H1 (cell line): ENCODE measurements at regions not wholly inside any gene's neighbourhood (a gene's known extent, or its start where the extent isn't known, plus 50 kb on each side); places are given as distances from the start of the nearest gene placed in this dataset.

ENCODE experiments used
- CTCF ChIA-PET: fragments of 300-600 bp; sonication (Branson Sonifier 250); formaldehyde crosslinking; loops from one replicate; lab custom pipeline; 2021; ENCODE audit not compliant: partially characterized antibody; lab: Charles Lee
- POLR2A ChIA-PET: fragments of 300-600 bp; sonication (Branson Sonifier 250); formaldehyde crosslinking; loops from one replicate; lab custom pipeline; 2021; ENCODE audit warnings: inconsistent platforms; ENCODE audit not compliant: partially characterized antibody; lab: Charles Lee
- DNase-seq, 2 experiments: peaks; one replicate each; pipeline versions ENCODE4 v3.0.0 to v3.0.0-alpha.2; 2010 to 2022; ENCODE audit warnings: low spot score in 2 of 2, low read depth in 1 of 2, mixed read lengths in 1 of 2
- FAIRE-seq: peaks from 2 replicates; lab custom pipeline; 2011; peaks lifted over from hg19 to GRCh38; lab: Jason Lieb, UNC
- H2AFZ ChIP-seq: 2 replicates; pipeline ENCODE4 v1.8.1; 2012; ENCODE audit warnings: low read length, inconsistent platforms
- H2AK5ac ChIP-seq: 2 replicates; pipeline ENCODE4 v1.6.1; 2013; ENCODE audit warnings: low read depth, low read length
- H2BK120ac ChIP-seq: replicated peaks from 2 replicates; pipeline ENCODE3; 2013; ENCODE audit warnings: low read depth, low read length, inconsistent platforms
- H2BK12ac ChIP-seq: 2 replicates; pipeline ENCODE4 v1.6.1; 2013; ENCODE audit warnings: low read depth, low read length
- H2BK15ac ChIP-seq: 2 replicates; pipeline ENCODE4 v1.6.1; 2013; ENCODE audit warnings: low read length
- H2BK20ac ChIP-seq: 2 replicates; pipeline ENCODE4 v1.6.1; 2013; ENCODE audit warnings: low read length
- H2BK5ac ChIP-seq: 2 replicates; pipeline ENCODE4 v1.6.1; 2013; ENCODE audit warnings: low read depth, low read length
- H3K14ac ChIP-seq: 2 replicates; pipeline ENCODE4 v1.6.1; 2013; ENCODE audit warnings: inconsistent platforms; ENCODE audit not compliant: insufficient read length
- H3K18ac ChIP-seq: 2 replicates; pipeline ENCODE4 v1.6.1; 2013; ENCODE audit warnings: low read length; ENCODE audit errors: extremely low read depth
- H3K23ac ChIP-seq: 2 replicates; pipeline ENCODE4 v1.6.1; 2013; ENCODE audit warnings: inconsistent platforms; ENCODE audit not compliant: insufficient read length
- H3K23me2 ChIP-seq: 2 replicates; pipeline ENCODE4 v1.6.1; 2013; ENCODE audit warnings: low read depth, low read length
- H3K27ac ChIP-seq: 2 replicates; pipeline ENCODE4 v1.6.1; 2011; ENCODE audit warnings: low read depth, low read length, inconsistent platforms
- H3K27me3 ChIP-seq, 4 experiments: replicated peaks in 1 of 4; 1 replicate in 1 of 4; 2 replicates in 3 of 4; pipeline versions ENCODE4 v1.6.1 to v1.8.1; 2011 to 2013; ENCODE audit warnings: low read length in 3 of 4, mild to moderate bottlenecking in 3 of 4, inconsistent platforms in 2 of 4, mixed read lengths in 2 of 4, moderate library complexity in 1 of 4; ENCODE audit not compliant: control insufficient read depth in 3 of 4, insufficient read depth in 3 of 4; ENCODE audit errors: extremely low read depth in 1 of 4
- H3K36me3 ChIP-seq, 4 experiments: 2 replicates each; pipeline versions ENCODE4 v1.6.1 to v1.8.1; 2011 to 2013; ENCODE audit warnings: mild to moderate bottlenecking in 4 of 4, low read length in 3 of 4, moderate library complexity in 2 of 4, control low read depth in 1 of 4, inconsistent platforms in 1 of 4; ENCODE audit not compliant: insufficient read depth in 4 of 4, control insufficient read depth in 2 of 4
- H3K4ac ChIP-seq: replicated peaks from 2 replicates; pipeline ENCODE3; 2013; ENCODE audit warnings: low read length, low read depth, mixed read lengths, inconsistent platforms; ENCODE audit not compliant: insufficient read length
- H3K4me1 ChIP-seq, 4 experiments: replicated peaks in 1 of 4; 1 replicate in 1 of 4; 2 replicates in 3 of 4; pipeline versions ENCODE4 v1.6.1 to v1.8.1; 2011 to 2013; ENCODE audit warnings: low read length in 3 of 4, inconsistent platforms in 2 of 4, mixed read lengths in 1 of 4; ENCODE audit not compliant: insufficient read depth in 4 of 4, control insufficient read depth in 3 of 4
- H3K4me2 ChIP-seq, 2 experiments: 2 replicates each; pipeline versions ENCODE4 v1.6.1 to v1.8.1; 2011 to 2013; ENCODE audit warnings: low read depth in 2 of 2, low read length in 2 of 2, control low read depth in 1 of 2, inconsistent platforms in 1 of 2, mild to moderate bottlenecking in 1 of 2; ENCODE audit not compliant: insufficient read depth in 1 of 2
- H3K4me3 ChIP-seq, 4 experiments: fragments of 200-600, 300-600 bp in 1 of 4; sonication (generic), shearing (Covaris generic), sonication (Bioruptor Twin) in 1 of 4; 2 replicates each; pipeline versions ENCODE4 v1.5.1 to v1.8.1; 2011 to 2016; ENCODE audit warnings: low read length in 4 of 4, low read depth in 3 of 4, control low read depth in 2 of 4, inconsistent platforms in 2 of 4, mild to moderate bottlenecking in 2 of 4, mixed read lengths in 1 of 4, moderate library complexity in 1 of 4; ENCODE audit not compliant: insufficient read depth in 2 of 4; ENCODE audit errors: extremely low read depth in 1 of 4
- H3K56ac ChIP-seq: replicated peaks from 2 replicates; pipeline ENCODE3; 2013; ENCODE audit warnings: low read depth, mild to moderate bottlenecking, mixed read lengths, low read length, inconsistent platforms; ENCODE audit not compliant: insufficient read length
- H3K79me1 ChIP-seq: 2 replicates; pipeline ENCODE4 v1.6.1; 2013; ENCODE audit warnings: low read depth, low read length, control low read depth
- H3K79me2 ChIP-seq, 2 experiments: 2 replicates each; pipeline versions ENCODE4 v1.6.1 to v1.8.1; 2012 to 2013; ENCODE audit warnings: low read length in 2 of 2, mild to moderate bottlenecking in 2 of 2, inconsistent platforms in 1 of 2; ENCODE audit not compliant: insufficient read depth in 2 of 2, control insufficient read depth in 1 of 2
- H3K9ac ChIP-seq, 4 experiments: replicated peaks in 1 of 4; 1 replicate in 1 of 4; 2 replicates in 3 of 4; pipeline versions ENCODE4 v1.6.1 to v1.8.1; 2011 to 2013; ENCODE audit warnings: low read depth in 3 of 4, low read length in 3 of 4, control low read depth in 2 of 4, mild to moderate bottlenecking in 2 of 4, moderate library complexity in 2 of 4, inconsistent platforms in 1 of 4; ENCODE audit errors: extremely low read depth in 1 of 4
- H3K9me3 ChIP-seq, 2 experiments: 2 replicates each; pipeline versions ENCODE4 v1.6.1 to v1.8.1; 2012 to 2013; ENCODE audit warnings: mild to moderate bottlenecking in 2 of 2, moderate library complexity in 2 of 2, control low read depth in 1 of 2, inconsistent platforms in 1 of 2, low read depth in 1 of 2, low read length in 1 of 2, mixed read lengths in 1 of 2; ENCODE audit not compliant: insufficient read depth in 2 of 2
- H4K20me1 ChIP-seq, 2 experiments: replicated peaks in 1 of 2; 2 replicates each; pipeline versions ENCODE3 to v1.8.1; 2011 to 2013; ENCODE audit warnings: inconsistent platforms in 2 of 2, low read length in 2 of 2, mild to moderate bottlenecking in 1 of 2; ENCODE audit not compliant: insufficient read depth in 2 of 2, control insufficient read depth in 1 of 2
- H4K5ac ChIP-seq: 2 replicates; pipeline ENCODE4 v1.6.1; 2013; ENCODE audit warnings: low read length, low read depth, mixed read lengths, inconsistent platforms; ENCODE audit not compliant: insufficient read length
- H4K8ac ChIP-seq: 2 replicates; pipeline ENCODE4 v1.8.0; 2013; ENCODE audit warnings: mild to moderate bottlenecking, moderate library complexity, low read length, inconsistent platforms; ENCODE audit not compliant: insufficient read depth; ENCODE audit errors: extremely low read depth
- H4K91ac ChIP-seq: replicated peaks from 2 replicates; pipeline ENCODE3; 2013; ENCODE audit warnings: low read length, mixed read lengths, inconsistent platforms; ENCODE audit not compliant: insufficient read length
- ASH2L ChIP-seq: fragments of 200-600, 300-600 bp; sonication (generic); IDR thresholded peaks from one replicate; pipeline ENCODE4 v1.7.1; 2017; ENCODE audit warnings: low read length
- ATF3 ChIP-seq: IDR thresholded peaks from 2 replicates; pipeline ENCODE4 v1.6.1; 2011; ENCODE audit warnings: low read depth, mild to moderate bottlenecking, low read length; ENCODE audit not compliant: insufficient read depth
- BCL11A ChIP-seq, 2 experiments: IDR thresholded peaks; one replicate each; pipeline ENCODE4 v1.6.1; 2011; ENCODE audit warnings: low read depth in 2 of 2, low read length in 2 of 2, mild to moderate bottlenecking in 2 of 2
- CBX5 ChIP-seq: fragments of 300-800, 300-1000 bp; sonication (generic); IDR thresholded peaks from 2 replicates; pipeline ENCODE4 v1.7.1; 2016; ENCODE audit warnings: antibody characterized with exemption, low read length, low read depth
- CHD2 ChIP-seq: IDR thresholded peaks from 2 replicates; pipeline ENCODE4 v1.6.1; 2012; ENCODE audit warnings: low read length, improper control_type of control experiment
- E2F6 ChIP-seq: IDR thresholded peaks from 2 replicates; pipeline ENCODE4 v1.6.1; 2012; ENCODE audit warnings: inconsistent platforms
- EZH2 ChIP-seq: fragments of 200-600 bp; sonication (generic); IDR thresholded peaks from 2 replicates; pipeline ENCODE4 v1.7.1; 2012; ENCODE audit warnings: low read depth, mild to moderate bottlenecking, moderate library complexity, low read length, inconsistent platforms; ENCODE audit not compliant: severe bottlenecking
- MAX ChIP-seq: IDR thresholded peaks from 2 replicates; pipeline ENCODE4 v1.6.1; 2012; ENCODE audit warnings: inconsistent platforms
- NRF1 ChIP-seq: IDR thresholded peaks from 2 replicates; pipeline ENCODE4 v1.6.1; 2011; ENCODE audit warnings: mild to moderate bottlenecking, low read depth, low read length, improper control_type of control experiment
- POLR2A ChIP-seq, 2 experiments: IDR thresholded peaks; 1 replicate in 1 of 2; 2 replicates in 1 of 2; pipeline ENCODE4 v1.6.1; 2011; ENCODE audit warnings: low read depth in 2 of 2, low read length in 2 of 2, mild to moderate bottlenecking in 2 of 2; ENCODE audit errors: control extremely low read depth in 1 of 2
- RFX5 ChIP-seq: IDR thresholded peaks from 2 replicates; pipeline ENCODE4 v1.6.1; 2011; ENCODE audit warnings: low read depth, low read length, improper control_type of control experiment, borderline replicate concordance
- TAF7 ChIP-seq: optimal IDR thresholded peaks from 2 replicates; pipeline ENCODE3; 2011; ENCODE audit warnings: low read depth, mild to moderate bottlenecking, inconsistent platforms, low read length, moderate library complexity, borderline replicate concordance
- WGBS, 2 experiments: shearing (Covaris generic) in 1 of 2; methylation state at CpG; one replicate each; pipeline versions ENCODE4 v1.1.6 to v1.1.7; 2013 to 2015; ENCODE audit warnings: low lambda C conversion rate in 2 of 2, mixed read lengths in 2 of 2, inconsistent platforms in 1 of 2, low coverage in 1 of 2, missing lambda C conversion rate in 1 of 2; ENCODE audit not compliant: insufficient replicate concordance in 2 of 2, insufficient coverage in 1 of 2, insufficient read length in 1 of 2; ENCODE audit errors: extremely low coverage in 1 of 2, missing lambda C conversion rate in 1 of 2; 5-methylcytosine and 5-hydroxymethylcytosine counted together

- Histone ChIP-seq H3K79me2 (no peaks in the 10 kb centered on the region), H3K27ac (no peak overlapping the region), H3K79me1 (no peaks in the 10 kb centered on the region), H4K91ac (no peak overlapping the region), H3K9ac (no peak overlapping the region), H2BK15ac (no peak overlapping the region), H2AFZ (no peak overlapping the region), H3K36me3 (no peaks in the 10 kb centered on the region), H2BK120ac (no peak overlapping the region), H3K23me2 (no peaks in the 10 kb centered on the region), H4K5ac (no peak overlapping the region), H3K27me3 (no peaks in the 10 kb centered on the region), H2BK12ac (no peak overlapping the region), H4K8ac (no peak overlapping the region), H3K4ac (no peak overlapping the region), H3K23ac (no peak overlapping the region), H3K4me3 (no peak overlapping the region), H2AK5ac (no peak overlapping the region), H3K4me1 (no peaks in the 10 kb centered on the region), H3K18ac (no peak overlapping the region), H3K9me3 (peaks cover 9 to 17% of the 10 kb centered on the region in 2 experiments; a peak in 3 of 4 replicates), H2BK5ac (no peak overlapping the region), H2BK20ac (no peak overlapping the region), H4K20me1 (no peaks in the 10 kb centered on the region), H3K4me2 (no peak overlapping the region)
- WGBS, 2 experiments, result 91% methylated on average over 5 of the region's 5 CpGs; no CpG with 5 or more reads in 1 of the 2 experiments
- DNase-seq, result no peak
- ChIA-PET CTCF (interaction anchor here (0.6 kb wide), 1 partner anchor 100 kb away, joined by 3 read pairs; no protein-coding TSS in a partner anchor), POLR2A (no interaction called here)
- no peak for FAIRE-seq
- TF ChIP-seq CBX5 (no peak), EZH2 (no peak), NRF1 (no peak), CHD2 (no peak), MAX (no peak), ASH2L (no peak), RFX5 (no peak), TAF7 (no peak), ATF3 (no peak), E2F6 (no peak), BCL11A (IDR thresholded peaks at IDR 0.05; ENCODE audit: low read depth in 2 of 2, low read length in 2 of 2) (no peak), POLR2A (IDR thresholded peaks at IDR 0.05; ENCODE audit: control extremely low read depth in 1 of 2, low read depth in 2 of 2, low read length in 2 of 2) (no peak)
- TF ChIP-seq, all 59 proteins: peak for 0
- Histone ChIP-seq H3K14ac (no peak overlapping the region), H3K56ac (no peak overlapping the region)
Measured at GRCh38 chr5:114166081-114166480, 195.8 kb upstream of the KCNN2 start.
